ENCODE measurements at regions not wholly inside any gene's neighbourhood (a gene's known extent, or its start where the extent isn't known, plus 50 kb on each side); places are given as distances from the start of the nearest gene placed in this dataset.

- no peak overlapping the region for H3K4me3 Mint-ChIP-seq
- DNase-seq, result no peak
- no peak overlapping the region for H3K27ac Mint-ChIP-seq
- CTCF ChIA-PET, result no interaction called here
- Histone ChIP-seq H3K9me3 (ENCODE audit: low read length) (no peaks in the 10 kb centered on the region), H3K4me1 (ENCODE audit: insufficient read depth, low read length) (no peaks in the 10 kb centered on the region), H3K4me3 (ENCODE audit: low read length) (no peak overlapping the region), H3K27ac (ENCODE audit: low read depth, low read length) (no peak overlapping the region), H3K36me3 (ENCODE audit: insufficient read depth, low read length) (no peaks in the 10 kb centered on the region), H3K27me3 (ENCODE audit: insufficient read depth, low read length, poor library complexity, severe bottlenecking) (no peaks in the 10 kb centered on the region)
- peaks cover 20 to 34% of the 10 kb centered on the region in 2 donors for H3K27me3 Mint-ChIP-seq
- H3K4me1 Mint-ChIP-seq, result no peaks in the 10 kb centered on the region
- H3K9me3 Mint-ChIP-seq, result no peaks in the 10 kb centered on the region
- H3K36me3 Mint-ChIP-seq, result peaks cover 0 to 3% (median 0%) of the 10 kb centered on the region in 3 donors
- POLR2A ChIA-PET, result no interaction called here
Measured at GRCh38 chr2:19491796-19492195, 133.4 kb upstream of the OSR1 start.

- CTCF ChIA-PET, result no interaction called here
- peak overlapping the region in 1 of 8 donors; percentile 51 for H3K27ac Mint-ChIP-seq
Measured at GRCh38 chr2:19490846-19491435, 132.5 kb upstream of the OSR1 start.

DNA sequence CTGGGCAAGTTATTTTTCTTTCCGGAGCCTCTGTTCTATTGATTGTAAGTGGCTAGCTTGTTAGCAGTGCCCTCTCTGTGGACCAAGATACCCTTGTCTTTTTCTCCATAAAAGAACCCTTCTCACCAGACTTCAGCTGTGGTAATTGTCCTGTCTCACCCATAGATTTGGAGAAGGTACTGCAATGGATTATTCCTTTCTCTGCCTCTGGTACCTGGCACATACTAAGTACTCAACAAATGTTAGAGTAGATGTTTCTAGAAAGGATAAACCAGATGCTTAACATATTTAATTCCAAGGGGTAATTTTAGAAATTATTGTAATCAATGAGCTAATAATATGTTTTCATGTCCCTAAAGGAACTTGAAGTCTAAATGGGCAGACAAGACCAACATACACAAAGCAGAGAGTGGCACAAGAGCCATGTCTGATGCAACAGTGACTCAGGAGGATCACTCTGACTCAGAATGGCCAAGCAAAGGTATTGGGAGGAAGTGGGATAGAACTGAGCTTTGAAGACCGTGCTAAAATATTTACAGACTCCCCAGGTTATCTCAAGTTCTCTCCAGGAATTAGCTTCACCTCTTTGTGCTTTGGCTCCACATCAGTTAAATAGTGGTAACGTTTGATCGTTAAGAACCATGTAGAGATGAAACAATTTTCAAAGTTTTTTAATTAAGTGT is 129.7 kb upstream of the OSR1 start:
- Histone ChIP-seq H3K36me3 (ENCODE audit: insufficient read depth, low read length) (no peaks in the 10 kb centered on the region), H3K4me1 (ENCODE audit: insufficient read depth, low read length) (no peaks in the 10 kb centered on the region), H3K4me3 (ENCODE audit: low read length) (no peak overlapping the region), H3K27me3 (ENCODE audit: insufficient read depth, low read length, poor library complexity, severe bottlenecking) (no peaks in the 10 kb centered on the region), H3K9me3 (ENCODE audit: low read length) (no peaks in the 10 kb centered on the region), H3K27ac (ENCODE audit: low read depth, low read length) (no peak overlapping the region)
- CTCF ChIA-PET, result no interaction called here
- Mint-ChIP-seq H3K4me1 (no peaks in the 10 kb centered on the region), H3K36me3 (peaks cover 0 to 3% (median 0%) of the 10 kb centered on the region in 3 donors), H3K4me3 (no peak overlapping the region), H3K27me3 (peaks cover 16 to 37% of the 10 kb centered on the region in 2 donors), H3K9me3 (no peaks in the 10 kb centered on the region), H3K27ac (no peak overlapping the region)
- POLR2A ChIA-PET, result no interaction called here
- DNase-seq, result no peak

More at GRCh38 chr2:19490846-19491435, 132.5 kb upstream of the OSR1 start:
- DNase-seq, result no peak
- POLR2A ChIA-PET, result no interaction called here
- no peak overlapping the region for H3K4me3 ChIP-seq (ENCODE audit: low read length)
- Mint-ChIP-seq H3K36me3 (peaks cover 0 to 3% (median 0%) of the 10 kb centered on the region in 3 donors), H3K4me3 (no peak overlapping the region), H3K9me3 (no peaks in the 10 kb centered on the region), H3K27me3 (peaks cover 22 to 37% of the 10 kb centered on the region in 2 donors), H3K4me1 (no peaks in the 10 kb centered on the region)
- no peaks in the 10 kb centered on the region for H3K4me1 ChIP-seq (ENCODE audit: insufficient read depth, low read length)
- H3K27me3 ChIP-seq (ENCODE audit: insufficient read depth, low read length, poor library complexity, severe bottlenecking), result no peaks in the 10 kb centered on the region
- no peaks in the 10 kb centered on the region for H3K9me3 ChIP-seq (ENCODE audit: low read length)
- no peaks in the 10 kb centered on the region for H3K36me3 ChIP-seq (ENCODE audit: insufficient read depth, low read length)
- no peak overlapping the region for H3K27ac ChIP-seq (ENCODE audit: low read depth, low read length)

- Histone ChIP-seq H3K9me3 (ENCODE audit: low read length) (no peaks in the 10 kb centered on the region), H3K4me3 (ENCODE audit: low read length) (no peak overlapping the region), H3K27ac (ENCODE audit: low read depth, low read length) (no peak overlapping the region), H3K36me3 (ENCODE audit: insufficient read depth, low read length) (no peaks in the 10 kb centered on the region), H3K27me3 (ENCODE audit: insufficient read depth, low read length, poor library complexity, severe bottlenecking) (no peaks in the 10 kb centered on the region), H3K4me1 (ENCODE audit: insufficient read depth, low read length) (no peaks in the 10 kb centered on the region)
- no peak overlapping the region for H3K4me3 Mint-ChIP-seq
- no peak overlapping the region for H3K27ac Mint-ChIP-seq
- no peaks in the 10 kb centered on the region for H3K9me3 Mint-ChIP-seq
- peaks cover 7 to 17% of the 10 kb centered on the region in 2 donors for H3K27me3 Mint-ChIP-seq
- DNase-seq, result no peak
- peaks cover 0 to 3% (median 0%) of the 10 kb centered on the region in 3 donors for H3K36me3 Mint-ChIP-seq
- ChIA-PET CTCF (no interaction called here), POLR2A (no interaction called here)
- H3K4me1 Mint-ChIP-seq, result no peaks in the 10 kb centered on the region
Measured at GRCh38 chr2:19484736-19485135, 126.3 kb upstream of the OSR1 start.

DNA sequence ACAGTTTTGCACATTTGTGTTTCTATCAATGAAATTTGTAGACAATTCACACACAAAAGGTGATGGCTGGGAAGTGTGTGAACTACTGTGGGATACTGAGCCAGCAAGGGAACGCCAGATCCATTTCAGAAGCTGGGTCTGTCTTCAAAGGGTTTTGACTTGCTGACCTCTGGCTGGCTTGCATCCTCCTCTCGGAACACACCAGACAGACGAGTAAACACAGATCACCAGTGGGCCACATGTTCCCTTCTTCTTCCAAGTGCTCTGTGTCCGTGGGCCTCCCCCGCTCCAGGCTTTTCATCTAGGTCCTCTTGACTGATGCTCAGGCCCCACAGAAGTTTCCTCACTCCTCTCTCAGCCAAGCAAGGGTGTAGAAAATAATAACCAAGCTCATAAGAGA is 122.2 kb upstream of the OSR1 start:
- DNase-seq, result no peak
- Mint-ChIP-seq H3K4me1 (no peaks in the 10 kb centered on the region), H3K36me3 (no peaks in the 10 kb centered on the region), H3K27ac (no peak overlapping the region), H3K27me3 (peaks cover 0 to 12% of the 10 kb centered on the region in 2 donors), H3K4me3 (no peak overlapping the region), H3K9me3 (no peaks in the 10 kb centered on the region)
- ChIA-PET CTCF (no interaction called here), POLR2A (no interaction called here)
- Histone ChIP-seq H3K4me1 (ENCODE audit: insufficient read depth, low read length) (no peaks in the 10 kb centered on the region), H3K27me3 (ENCODE audit: insufficient read depth, low read length, poor library complexity, severe bottlenecking) (no peaks in the 10 kb centered on the region), H3K9me3 (ENCODE audit: low read length) (no peaks in the 10 kb centered on the region), H3K27ac (ENCODE audit: low read depth, low read length) (no peak overlapping the region), H3K36me3 (ENCODE audit: insufficient read depth, low read length) (no peaks in the 10 kb centered on the region), H3K4me3 (ENCODE audit: low read length) (no peak overlapping the region)

- H3K4me1 ChIP-seq (ENCODE audit: insufficient read depth, low read length), result peaks cover 1% of the 10 kb centered on the region
- peaks cover 0 to 10% (median 2%) of the 10 kb centered on the region in 3 donors for H3K4me1 Mint-ChIP-seq
- H3K27me3 ChIP-seq (ENCODE audit: insufficient read depth, low read length, poor library complexity, severe bottlenecking), result no peaks in the 10 kb centered on the region
- no peaks in the 10 kb centered on the region for H3K9me3 ChIP-seq (ENCODE audit: low read length)
- H3K27me3 Mint-ChIP-seq, result peaks cover 0 to 12% of the 10 kb centered on the region in 2 donors
- DNase-seq, result no peak
- peaks cover 0 to 4% (median 0%) of the 10 kb centered on the region in 5 donors for H3K9me3 Mint-ChIP-seq
- H3K36me3 Mint-ChIP-seq, result no peaks in the 10 kb centered on the region
- no peak overlapping the region for H3K4me3 Mint-ChIP-seq
- H3K4me3 ChIP-seq (ENCODE audit: low read length), result no peak overlapping the region
- CTCF ChIA-PET, result no interaction called here
- POLR2A ChIA-PET, result no interaction called here
- H3K27ac Mint-ChIP-seq, result no peak overlapping the region
- H3K36me3 ChIP-seq (ENCODE audit: insufficient read depth, low read length), result no peaks in the 10 kb centered on the region
- H3K27ac ChIP-seq (ENCODE audit: low read depth, low read length), result no peak overlapping the region
Measured at GRCh38 chr2:19479666-19480065, 121.2 kb upstream of the OSR1 start.

GRCh38 chr2:19478409-19478808 is 120.0 kb upstream of the OSR1 start:
- Mint-ChIP-seq H3K36me3 (no peaks in the 10 kb centered on the region), H3K9me3 (peaks cover 0 to 7% (median 0%) of the 10 kb centered on the region in 5 donors), H3K27ac (no peak overlapping the region), H3K27me3 (peaks cover 2 to 12% of the 10 kb centered on the region in 2 donors), H3K4me1 (peaks cover 11 to 22% (median 12%) of the 10 kb centered on the region in 3 donors), H3K4me3 (no peak overlapping the region)
- H3K4me1 ChIP-seq (ENCODE audit: insufficient read depth, low read length), result peaks cover 13% of the 10 kb centered on the region
- ChIA-PET CTCF (no interaction called here), POLR2A (no interaction called here)
- no peak overlapping the region for H3K4me3 ChIP-seq (ENCODE audit: low read length)
- H3K27ac ChIP-seq (ENCODE audit: low read depth, low read length), result no peak overlapping the region
- H3K27me3 ChIP-seq (ENCODE audit: insufficient read depth, low read length, poor library complexity, severe bottlenecking), result no peaks in the 10 kb centered on the region
- no peaks in the 10 kb centered on the region for H3K36me3 ChIP-seq (ENCODE audit: insufficient read depth, low read length)
- no peak for DNase-seq
- no peaks in the 10 kb centered on the region for H3K9me3 ChIP-seq (ENCODE audit: low read length)

- peaks cover 15 to 34% (median 18%) of the 10 kb centered on the region in 3 donors for H3K4me1 Mint-ChIP-seq
- no peak overlapping the region for H3K4me3 Mint-ChIP-seq
- Histone ChIP-seq H3K27ac (ENCODE audit: low read depth, low read length) (no peak overlapping the region), H3K4me1 (ENCODE audit: insufficient read depth, low read length) (peaks cover 20% of the 10 kb centered on the region), H3K27me3 (ENCODE audit: insufficient read depth, low read length, poor library complexity, severe bottlenecking) (no peaks in the 10 kb centered on the region), H3K4me3 (ENCODE audit: low read length) (no peak overlapping the region), H3K36me3 (ENCODE audit: insufficient read depth, low read length) (no peaks in the 10 kb centered on the region), H3K9me3 (ENCODE audit: low read length) (no peaks in the 10 kb centered on the region)
- ChIA-PET POLR2A (no interaction called here), CTCF (interaction anchor here (1.3 kb wide), 1 partner anchor 9 kb away, joined by 3 read pairs; no protein-coding TSS in a partner anchor)
- H3K27ac Mint-ChIP-seq, result no peak overlapping the region
- peaks cover 0 to 7% (median 0%) of the 10 kb centered on the region in 5 donors for H3K9me3 Mint-ChIP-seq
- no peak for DNase-seq
- H3K27me3 Mint-ChIP-seq, result peaks cover 2 to 24% of the 10 kb centered on the region in 2 donors
- no peaks in the 10 kb centered on the region for H3K36me3 Mint-ChIP-seq
Measured at GRCh38 chr2:19476327-19476726, 117.9 kb upstream of the OSR1 start.

Measured in CD8-positive, alpha-beta memory T cell (primary cell).